Suprapubic skin (tissue), 4 donors: ENCODE measurements at regions not wholly inside any gene's neighbourhood (a gene's known extent, or its start where the extent isn't known, plus 50 kb on each side); places are given as distances from the start of the nearest gene placed in this dataset.

Experiments used
- DNase-seq, 2 donors: peaks; one replicate each; pipeline ENCODE4 v3.0.0-alpha.2; 2019; ENCODE audit warnings: low spot score in 2 of 2
- H3K27ac ChIP-seq: fragments of 200-600 bp; sonication (generic); one replicate; pipeline ENCODE4 v1.5.1; 2019
- H3K27me3 ChIP-seq: fragments of 200-600 bp; sonication (generic); one replicate; pipeline ENCODE4 v1.5.1; 2019
- H3K36me3 ChIP-seq: fragments of 200-600 bp; sonication (generic); one replicate; pipeline ENCODE4 v1.5.1; 2019
- H3K4me1 ChIP-seq: fragments of 200-600 bp; sonication (generic); one replicate; pipeline ENCODE4 v1.5.1; 2019
- H3K4me3 ChIP-seq: fragments of 200-600 bp; sonication (generic); one replicate; pipeline ENCODE4 v1.5.1; 2019; ENCODE audit warnings: mild to moderate bottlenecking
- H3K9me3 ChIP-seq: fragments of 200-600 bp; sonication (generic); one replicate; pipeline ENCODE4 v1.5.1; 2019
- CTCF ChIP-seq, 2 donors: fragments of 200-600 bp in 1 of 2; fragments of 450-650 bp in 1 of 2; sonication (generic) in 1 of 2; IDR thresholded peaks; one replicate each; pipeline ENCODE4 v1.5.1; 2016 to 2019; ENCODE audit warnings: antibody characterized with exemption in 2 of 2, mild to moderate bottlenecking in 1 of 2, moderate library complexity in 1 of 2
- EP300 ChIP-seq: sonication (generic); formaldehyde crosslinking; IDR thresholded peaks from one replicate; pipeline ENCODE4 v1.6.1; 2017; ENCODE audit warnings: antibody characterized with exemption
- POLR2A ChIP-seq, 2 donors: fragments of 450-650 bp; IDR thresholded peaks; one replicate each; pipeline ENCODE4 v1.6.1; 2017; ENCODE audit warnings: antibody characterized with exemption in 2 of 2, mild to moderate bottlenecking in 2 of 2, moderate library complexity in 2 of 2
- POLR2AphosphoS5 ChIP-seq, 3 donors: sonication (generic); formaldehyde crosslinking; IDR thresholded peaks; one replicate each; pipeline ENCODE4 v1.6.1; 2017; ENCODE audit warnings: antibody characterized with exemption in 3 of 3
- WGBS: methylation state at CpG from one replicate; pipeline ENCODE4 v1.1.5; 2018; 5-methylcytosine and 5-hydroxymethylcytosine counted together

- DNase-seq, result no peak
- TF ChIP-seq EP300 (no peak), CTCF (IDR thresholded peaks at IDR 0.05) (no peak), POLR2AphosphoS5 (IDR thresholded peaks at IDR 0.05) (no peak), POLR2A (IDR thresholded peaks at IDR 0.05) (no peak)
- Histone ChIP-seq H3K36me3 (no peaks in the 10 kb centered on the region), H3K4me3 (no peak overlapping the region), H3K4me1 (no peaks in the 10 kb centered on the region), H3K9me3 (no peaks in the 10 kb centered on the region), H3K27ac (no peak overlapping the region), H3K27me3 (no peaks in the 10 kb centered on the region)
- 42% methylated on average over 1 of the region's 1 CpG for WGBS
Measured at GRCh38 chr2:78263571-78263970, 741.4 kb upstream of the LRRTM4 start.

- H3K36me3 ChIP-seq, result no peaks in the 10 kb centered on the region
- DNase-seq, result no peak
- H3K4me3 ChIP-seq, result no peak overlapping the region
- no peaks in the 10 kb centered on the region for H3K4me1 ChIP-seq
- H3K9me3 ChIP-seq, result no peaks in the 10 kb centered on the region
- TF ChIP-seq CTCF (IDR thresholded peaks at IDR 0.05) (no peak), POLR2AphosphoS5 (IDR thresholded peaks at IDR 0.05) (no peak), POLR2A (IDR thresholded peaks at IDR 0.05) (no peak), EP300 (no peak)
- H3K27me3 ChIP-seq, result no peaks in the 10 kb centered on the region
- WGBS, result 83% methylated on average over 2 of the region's 2 CpGs
- no peak overlapping the region for H3K27ac ChIP-seq
Measured at GRCh38 chr2:78264130-78264529, 742.0 kb upstream of the LRRTM4 start.

- no peak for DNase-seq
- H3K4me3 ChIP-seq, result no peak overlapping the region
- no peak for TF ChIP-seq EP300
- no peak for TF ChIP-seq POLR2A (IDR thresholded peaks at IDR 0.05)
- TF ChIP-seq POLR2AphosphoS5 (IDR thresholded peaks at IDR 0.05), result no peak
- no peak for TF ChIP-seq CTCF (IDR thresholded peaks at IDR 0.05)
- WGBS, result 86% methylated on average over 5 of the region's 5 CpGs
- H3K4me1 ChIP-seq, result no peaks in the 10 kb centered on the region
- no peak overlapping the region for H3K27ac ChIP-seq
- H3K27me3 ChIP-seq, result no peaks in the 10 kb centered on the region
- H3K36me3 ChIP-seq, result no peaks in the 10 kb centered on the region
- peaks cover 7% of the 10 kb centered on the region for H3K9me3 ChIP-seq
Measured at GRCh38 chr2:78281164-78281563, 744.3 kb upstream of the REG3G start.

GRCh38 chr2:78290581-78291214 lies 734.8 kb upstream of the REG3G start:
- 77% methylated on average over 3 of the region's 3 CpGs for WGBS

GRCh38 chr2:78293768-78294167 lies 731.7 kb upstream of the REG3G start:
- Histone ChIP-seq H3K4me3 (no peak overlapping the region), H3K4me1 (no peaks in the 10 kb centered on the region), H3K36me3 (no peaks in the 10 kb centered on the region), H3K27me3 (no peaks in the 10 kb centered on the region), H3K27ac (no peak overlapping the region), H3K9me3 (peaks cover 4% of the 10 kb centered on the region)
- TF ChIP-seq EP300 (no peak), POLR2A (IDR thresholded peaks at IDR 0.05) (no peak), POLR2AphosphoS5 (IDR thresholded peaks at IDR 0.05) (no peak), CTCF (IDR thresholded peaks at IDR 0.05) (no peak)
- DNase-seq, result no peak
- WGBS, result 90% methylated on average over 1 of the region's 1 CpG

More at GRCh38 chr2:78290581-78291214, 734.8 kb upstream of the REG3G start:
- Histone ChIP-seq H3K27ac (no peak overlapping the region), H3K9me3 (no peaks in the 10 kb centered on the region), H3K4me1 (no peaks in the 10 kb centered on the region), H3K27me3 (no peaks in the 10 kb centered on the region), H3K36me3 (no peaks in the 10 kb centered on the region), H3K4me3 (no peak overlapping the region)
- no peak for DNase-seq
- TF ChIP-seq POLR2A (IDR thresholded peaks at IDR 0.05) (no peak), CTCF (IDR thresholded peaks at IDR 0.05) (no peak), POLR2AphosphoS5 (IDR thresholded peaks at IDR 0.05) (no peak), EP300 (no peak)
